H1 (cell line): ENCODE measurements at regions not wholly inside any gene's neighbourhood (a gene's known extent, or its start where the extent isn't known, plus 50 kb on each side); places are given as distances from the start of the nearest gene placed in this dataset.

Source experiments
- CTCF ChIA-PET: fragments of 300-600 bp; sonication (Branson Sonifier 250); formaldehyde crosslinking; loops from one replicate; lab custom pipeline; 2021; ENCODE audit not compliant: partially characterized antibody; lab: Charles Lee
- POLR2A ChIA-PET: fragments of 300-600 bp; sonication (Branson Sonifier 250); formaldehyde crosslinking; loops from one replicate; lab custom pipeline; 2021; ENCODE audit warnings: inconsistent platforms; ENCODE audit not compliant: partially characterized antibody; lab: Charles Lee
- DNase-seq, 2 experiments: peaks; one replicate each; pipeline versions ENCODE4 v3.0.0 to v3.0.0-alpha.2; 2010 to 2022; ENCODE audit warnings: low spot score in 2 of 2, low read depth in 1 of 2, mixed read lengths in 1 of 2
- FAIRE-seq: peaks from 2 replicates; lab custom pipeline; 2011; peaks lifted over from hg19 to GRCh38; lab: Jason Lieb, UNC
- H2AFZ ChIP-seq: 2 replicates; pipeline ENCODE4 v1.8.1; 2012; ENCODE audit warnings: low read length, inconsistent platforms
- H2AK5ac ChIP-seq: 2 replicates; pipeline ENCODE4 v1.6.1; 2013; ENCODE audit warnings: low read depth, low read length
- H2BK120ac ChIP-seq: replicated peaks from 2 replicates; pipeline ENCODE3; 2013; ENCODE audit warnings: low read depth, low read length, inconsistent platforms
- H2BK12ac ChIP-seq: 2 replicates; pipeline ENCODE4 v1.6.1; 2013; ENCODE audit warnings: low read depth, low read length
- H2BK15ac ChIP-seq: 2 replicates; pipeline ENCODE4 v1.6.1; 2013; ENCODE audit warnings: low read length
- H2BK20ac ChIP-seq: 2 replicates; pipeline ENCODE4 v1.6.1; 2013; ENCODE audit warnings: low read length
- H2BK5ac ChIP-seq: 2 replicates; pipeline ENCODE4 v1.6.1; 2013; ENCODE audit warnings: low read depth, low read length
- H3K14ac ChIP-seq: 2 replicates; pipeline ENCODE4 v1.6.1; 2013; ENCODE audit warnings: inconsistent platforms; ENCODE audit not compliant: insufficient read length
- H3K18ac ChIP-seq: 2 replicates; pipeline ENCODE4 v1.6.1; 2013; ENCODE audit warnings: low read length; ENCODE audit errors: extremely low read depth
- H3K23ac ChIP-seq: 2 replicates; pipeline ENCODE4 v1.6.1; 2013; ENCODE audit warnings: inconsistent platforms; ENCODE audit not compliant: insufficient read length
- H3K23me2 ChIP-seq: 2 replicates; pipeline ENCODE4 v1.6.1; 2013; ENCODE audit warnings: low read depth, low read length
- H3K27ac ChIP-seq: 2 replicates; pipeline ENCODE4 v1.6.1; 2011; ENCODE audit warnings: low read depth, low read length, inconsistent platforms
- H3K27me3 ChIP-seq, 4 experiments: replicated peaks in 1 of 4; 1 replicate in 1 of 4; 2 replicates in 3 of 4; pipeline versions ENCODE4 v1.6.1 to v1.8.1; 2011 to 2013; ENCODE audit warnings: low read length in 3 of 4, mild to moderate bottlenecking in 3 of 4, inconsistent platforms in 2 of 4, mixed read lengths in 2 of 4, moderate library complexity in 1 of 4; ENCODE audit not compliant: control insufficient read depth in 3 of 4, insufficient read depth in 3 of 4; ENCODE audit errors: extremely low read depth in 1 of 4
- H3K36me3 ChIP-seq, 4 experiments: 2 replicates each; pipeline versions ENCODE4 v1.6.1 to v1.8.1; 2011 to 2013; ENCODE audit warnings: mild to moderate bottlenecking in 4 of 4, low read length in 3 of 4, moderate library complexity in 2 of 4, control low read depth in 1 of 4, inconsistent platforms in 1 of 4; ENCODE audit not compliant: insufficient read depth in 4 of 4, control insufficient read depth in 2 of 4
- H3K4ac ChIP-seq: replicated peaks from 2 replicates; pipeline ENCODE3; 2013; ENCODE audit warnings: low read length, low read depth, mixed read lengths, inconsistent platforms; ENCODE audit not compliant: insufficient read length
- H3K4me1 ChIP-seq, 4 experiments: replicated peaks in 1 of 4; 1 replicate in 1 of 4; 2 replicates in 3 of 4; pipeline versions ENCODE4 v1.6.1 to v1.8.1; 2011 to 2013; ENCODE audit warnings: low read length in 3 of 4, inconsistent platforms in 2 of 4, mixed read lengths in 1 of 4; ENCODE audit not compliant: insufficient read depth in 4 of 4, control insufficient read depth in 3 of 4
- H3K4me2 ChIP-seq, 2 experiments: 2 replicates each; pipeline versions ENCODE4 v1.6.1 to v1.8.1; 2011 to 2013; ENCODE audit warnings: low read depth in 2 of 2, low read length in 2 of 2, control low read depth in 1 of 2, inconsistent platforms in 1 of 2, mild to moderate bottlenecking in 1 of 2; ENCODE audit not compliant: insufficient read depth in 1 of 2
- H3K4me3 ChIP-seq, 4 experiments: fragments of 200-600, 300-600 bp in 1 of 4; sonication (generic), shearing (Covaris generic), sonication (Bioruptor Twin) in 1 of 4; 2 replicates each; pipeline versions ENCODE4 v1.5.1 to v1.8.1; 2011 to 2016; ENCODE audit warnings: low read length in 4 of 4, low read depth in 3 of 4, control low read depth in 2 of 4, inconsistent platforms in 2 of 4, mild to moderate bottlenecking in 2 of 4, mixed read lengths in 1 of 4, moderate library complexity in 1 of 4; ENCODE audit not compliant: insufficient read depth in 2 of 4; ENCODE audit errors: extremely low read depth in 1 of 4
- H3K56ac ChIP-seq: replicated peaks from 2 replicates; pipeline ENCODE3; 2013; ENCODE audit warnings: low read depth, mild to moderate bottlenecking, mixed read lengths, low read length, inconsistent platforms; ENCODE audit not compliant: insufficient read length
- H3K79me1 ChIP-seq: 2 replicates; pipeline ENCODE4 v1.6.1; 2013; ENCODE audit warnings: low read depth, low read length, control low read depth
- H3K79me2 ChIP-seq, 2 experiments: 2 replicates each; pipeline versions ENCODE4 v1.6.1 to v1.8.1; 2012 to 2013; ENCODE audit warnings: low read length in 2 of 2, mild to moderate bottlenecking in 2 of 2, inconsistent platforms in 1 of 2; ENCODE audit not compliant: insufficient read depth in 2 of 2, control insufficient read depth in 1 of 2
- H3K9ac ChIP-seq, 4 experiments: replicated peaks in 1 of 4; 1 replicate in 1 of 4; 2 replicates in 3 of 4; pipeline versions ENCODE4 v1.6.1 to v1.8.1; 2011 to 2013; ENCODE audit warnings: low read depth in 3 of 4, low read length in 3 of 4, control low read depth in 2 of 4, mild to moderate bottlenecking in 2 of 4, moderate library complexity in 2 of 4, inconsistent platforms in 1 of 4; ENCODE audit errors: extremely low read depth in 1 of 4
- H3K9me3 ChIP-seq, 2 experiments: 2 replicates each; pipeline versions ENCODE4 v1.6.1 to v1.8.1; 2012 to 2013; ENCODE audit warnings: mild to moderate bottlenecking in 2 of 2, moderate library complexity in 2 of 2, control low read depth in 1 of 2, inconsistent platforms in 1 of 2, low read depth in 1 of 2, low read length in 1 of 2, mixed read lengths in 1 of 2; ENCODE audit not compliant: insufficient read depth in 2 of 2
- H4K20me1 ChIP-seq, 2 experiments: replicated peaks in 1 of 2; 2 replicates each; pipeline versions ENCODE3 to v1.8.1; 2011 to 2013; ENCODE audit warnings: inconsistent platforms in 2 of 2, low read length in 2 of 2, mild to moderate bottlenecking in 1 of 2; ENCODE audit not compliant: insufficient read depth in 2 of 2, control insufficient read depth in 1 of 2
- H4K5ac ChIP-seq: 2 replicates; pipeline ENCODE4 v1.6.1; 2013; ENCODE audit warnings: low read length, low read depth, mixed read lengths, inconsistent platforms; ENCODE audit not compliant: insufficient read length
- H4K8ac ChIP-seq: 2 replicates; pipeline ENCODE4 v1.8.0; 2013; ENCODE audit warnings: mild to moderate bottlenecking, moderate library complexity, low read length, inconsistent platforms; ENCODE audit not compliant: insufficient read depth; ENCODE audit errors: extremely low read depth
- H4K91ac ChIP-seq: replicated peaks from 2 replicates; pipeline ENCODE3; 2013; ENCODE audit warnings: low read length, mixed read lengths, inconsistent platforms; ENCODE audit not compliant: insufficient read length
- ASH2L ChIP-seq: fragments of 200-600, 300-600 bp; sonication (generic); IDR thresholded peaks from one replicate; pipeline ENCODE4 v1.7.1; 2017; ENCODE audit warnings: low read length
- CHD2 ChIP-seq: IDR thresholded peaks from 2 replicates; pipeline ENCODE4 v1.6.1; 2012; ENCODE audit warnings: low read length, improper control_type of control experiment
- CTBP2 ChIP-seq: IDR thresholded peaks from 2 replicates; pipeline ENCODE4 v1.7.0; 2011; ENCODE audit warnings: borderline replicate concordance, mild to moderate bottlenecking, moderate library complexity, mixed read lengths, low read length; ENCODE audit not compliant: insufficient read depth, insufficient read length
- JUND ChIP-seq: IDR thresholded peaks from 2 replicates; pipeline ENCODE4 v1.6.1; 2011; ENCODE audit warnings: mild to moderate bottlenecking, improper control_type of control experiment, low read length
- KDM1A ChIP-seq: fragments of 200-600, 300-600 bp; sonication (generic); IDR thresholded peaks from 2 replicates; pipeline ENCODE4 v1.7.1; 2016; ENCODE audit warnings: mild to moderate bottlenecking, low read length, borderline replicate concordance
- TAF1 ChIP-seq: IDR thresholded peaks from 2 replicates; pipeline ENCODE4 v1.6.1; 2011; ENCODE audit warnings: mild to moderate bottlenecking, low read depth, low read length
- WGBS, 2 experiments: shearing (Covaris generic) in 1 of 2; methylation state at CpG; one replicate each; pipeline versions ENCODE4 v1.1.6 to v1.1.7; 2013 to 2015; ENCODE audit warnings: low lambda C conversion rate in 2 of 2, mixed read lengths in 2 of 2, inconsistent platforms in 1 of 2, low coverage in 1 of 2, missing lambda C conversion rate in 1 of 2; ENCODE audit not compliant: insufficient replicate concordance in 2 of 2, insufficient coverage in 1 of 2, insufficient read length in 1 of 2; ENCODE audit errors: extremely low coverage in 1 of 2, missing lambda C conversion rate in 1 of 2; 5-methylcytosine and 5-hydroxymethylcytosine counted together

DNA sequence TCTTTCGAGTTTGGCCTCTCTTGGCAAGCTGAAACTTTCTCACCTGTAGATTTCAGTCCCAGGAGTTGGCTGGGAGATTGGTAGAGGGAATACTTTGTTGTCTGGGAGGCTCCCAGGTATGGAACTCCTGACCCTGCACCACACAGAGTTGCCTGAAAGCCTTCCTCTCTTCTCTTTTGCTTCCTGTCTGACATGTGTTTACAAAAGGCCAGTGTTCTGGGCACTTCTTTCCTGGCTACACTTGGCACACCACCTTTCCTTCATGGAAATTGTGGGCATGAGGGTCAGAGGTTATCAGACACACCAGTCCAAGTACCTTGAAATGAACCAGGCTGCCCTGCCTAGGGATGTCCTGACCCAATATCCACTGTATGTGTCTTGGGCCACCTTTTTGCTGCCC is 123.7 kb downstream of the ABHD5 start:
- no peak overlapping the region for H4K91ac ChIP-seq
- no peaks in the 10 kb centered on the region for H3K79me2 ChIP-seq
- H2AFZ ChIP-seq = no peak overlapping the region
- FAIRE-seq (no peak), DNase-seq (no peak)
- H4K8ac ChIP-seq = no peak overlapping the region; the same call in 1 of the 2 replicates
- H3K14ac ChIP-seq = no peak overlapping the region
- no peak overlapping the region for H2BK120ac ChIP-seq
- no peak overlapping the region for H3K4me2 ChIP-seq
- POLR2A ChIA-PET = no interaction called here
- no peak overlapping the region for H2BK20ac ChIP-seq
- no peak overlapping the region for H3K4ac ChIP-seq
- H3K9me3 ChIP-seq = no peaks in the 10 kb centered on the region
- no peaks in the 10 kb centered on the region for H3K23me2 ChIP-seq
- no peaks in the 10 kb centered on the region for H3K4me1 ChIP-seq
- H3K79me1 ChIP-seq = no peaks in the 10 kb centered on the region
- no peak overlapping the region for H4K5ac ChIP-seq
- H3K18ac ChIP-seq = no peak overlapping the region
- no peak overlapping the region for H3K4me3 ChIP-seq
- no peaks in the 10 kb centered on the region for H3K36me3 ChIP-seq
- H3K23ac ChIP-seq = no peak overlapping the region
- no peaks in the 10 kb centered on the region for H3K27me3 ChIP-seq
- no peak overlapping the region for H2BK15ac ChIP-seq
- H3K27ac ChIP-seq = no peak overlapping the region
- no peak overlapping the region for H2BK12ac ChIP-seq
- no peak overlapping the region for H2AK5ac ChIP-seq
- no peak overlapping the region for H3K9ac ChIP-seq
- no peak overlapping the region for H3K56ac ChIP-seq
- H4K20me1 ChIP-seq = no peaks in the 10 kb centered on the region
- CTCF ChIA-PET = no interaction called here
- no peak for TF ChIP-seq CHD2
- TF ChIP-seq ASH2L = no peak
- no peak for TF ChIP-seq TAF1
- TF ChIP-seq KDM1A = no peak
- TF ChIP-seq CTBP2 = no peak
- no peak for TF ChIP-seq JUND
- TF ChIP-seq, all 59 proteins: peak for 0
- no peak overlapping the region for H2BK5ac ChIP-seq
- WGBS, 2 experiments = 82% methylated on average over 1 of the region's 1 CpG; no CpG with 5 or more reads in 1 of the 2 experiments
